HepG2 (cell line): ENCODE measurements at regions not wholly inside any gene's neighbourhood (a gene's known extent, or its start where the extent isn't known, plus 50 kb on each side); places are given as distances from the start of the nearest gene placed in this dataset.

Experiments
- FOSL2 ChIP-seq: sonication (generic); formaldehyde crosslinking; IDR thresholded peaks from 2 replicates; pipeline ENCODE4 v1.4.0; 2020; ENCODE audit warnings: missing genetic modification reagents
- HNF4A ChIP-seq: sonication (generic); formaldehyde crosslinking; IDR thresholded peaks from 2 replicates; pipeline ENCODE4 v1.4.0; 2020; ENCODE audit warnings: missing genetic modification reagents
- RXRA ChIP-seq: sonication (generic); formaldehyde crosslinking; IDR thresholded peaks from 2 replicates; pipeline ENCODE4 v1.5.1; 2020; ENCODE audit warnings: missing genetic modification reagents
- SRY ChIP-seq: sonication (generic); formaldehyde crosslinking; IDR thresholded peaks from 2 replicates; pipeline ENCODE4 v1.8.0; 2022; ENCODE audit warnings: mild to moderate bottlenecking, missing genetic modification reagents
- ZNF101 ChIP-seq: sonication (generic); formaldehyde crosslinking; IDR thresholded peaks from 2 replicates; pipeline ENCODE4 v1.4.0; 2020; ENCODE audit warnings: mild to moderate bottlenecking, low read depth, missing genetic modification reagents, borderline replicate concordance
- ZNF124 ChIP-seq: sonication (generic); formaldehyde crosslinking; IDR thresholded peaks from 2 replicates; pipeline ENCODE4 v1.4.0; 2020; ENCODE audit warnings: missing genetic modification reagents
- ZNF224 ChIP-seq: sonication (generic); formaldehyde crosslinking; IDR thresholded peaks from 2 replicates; pipeline ENCODE4 v1.5.0; 2020; ENCODE audit warnings: mild to moderate bottlenecking, missing genetic modification reagents
- ZSCAN22 ChIP-seq: sonication (generic); formaldehyde crosslinking; IDR thresholded peaks from 2 replicates; pipeline ENCODE4 v1.4.0; 2020; ENCODE audit warnings: mild to moderate bottlenecking, missing genetic modification reagents
- TF ChIP-seq, protein P1 (sequence below): sonication (generic); formaldehyde crosslinking; IDR thresholded peaks from 2 replicates; pipeline ENCODE4 v1.5.0; 2020; ENCODE audit warnings: mild to moderate bottlenecking, missing genetic modification reagents, borderline replicate concordance
- TF ChIP-seq, protein P2 (sequence below): sonication (generic); formaldehyde crosslinking; IDR thresholded peaks from 2 replicates; pipeline ENCODE4 v1.4.0; 2020; ENCODE audit warnings: missing genetic modification reagents
- TF ChIP-seq, protein P3 (sequence below): sonication (generic); IDR thresholded peaks from 2 replicates; pipeline ENCODE4 v1.6.1; 2016; ENCODE audit warnings: low read depth, borderline replicate concordance

DNA sequence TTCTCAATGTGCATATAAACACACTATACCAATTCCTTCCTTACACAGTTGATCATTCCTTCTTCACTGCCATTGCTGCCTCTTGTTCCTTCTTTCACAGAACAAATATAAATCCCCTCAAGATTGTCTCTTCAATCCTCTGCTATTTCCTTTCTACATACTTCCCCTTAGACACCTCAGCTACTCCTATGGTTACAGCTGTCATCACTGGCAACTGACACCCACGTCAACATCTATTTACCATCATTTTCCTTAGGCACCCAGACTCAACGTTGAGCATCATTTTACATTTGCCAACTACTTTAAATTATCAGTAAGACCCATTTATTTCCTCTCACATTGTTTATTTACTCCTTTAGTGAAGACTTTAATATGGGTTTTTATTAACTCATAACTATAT is 488.8 kb upstream of the FSHR start (continued):
- TF ChIP-seq, protein P1, sequence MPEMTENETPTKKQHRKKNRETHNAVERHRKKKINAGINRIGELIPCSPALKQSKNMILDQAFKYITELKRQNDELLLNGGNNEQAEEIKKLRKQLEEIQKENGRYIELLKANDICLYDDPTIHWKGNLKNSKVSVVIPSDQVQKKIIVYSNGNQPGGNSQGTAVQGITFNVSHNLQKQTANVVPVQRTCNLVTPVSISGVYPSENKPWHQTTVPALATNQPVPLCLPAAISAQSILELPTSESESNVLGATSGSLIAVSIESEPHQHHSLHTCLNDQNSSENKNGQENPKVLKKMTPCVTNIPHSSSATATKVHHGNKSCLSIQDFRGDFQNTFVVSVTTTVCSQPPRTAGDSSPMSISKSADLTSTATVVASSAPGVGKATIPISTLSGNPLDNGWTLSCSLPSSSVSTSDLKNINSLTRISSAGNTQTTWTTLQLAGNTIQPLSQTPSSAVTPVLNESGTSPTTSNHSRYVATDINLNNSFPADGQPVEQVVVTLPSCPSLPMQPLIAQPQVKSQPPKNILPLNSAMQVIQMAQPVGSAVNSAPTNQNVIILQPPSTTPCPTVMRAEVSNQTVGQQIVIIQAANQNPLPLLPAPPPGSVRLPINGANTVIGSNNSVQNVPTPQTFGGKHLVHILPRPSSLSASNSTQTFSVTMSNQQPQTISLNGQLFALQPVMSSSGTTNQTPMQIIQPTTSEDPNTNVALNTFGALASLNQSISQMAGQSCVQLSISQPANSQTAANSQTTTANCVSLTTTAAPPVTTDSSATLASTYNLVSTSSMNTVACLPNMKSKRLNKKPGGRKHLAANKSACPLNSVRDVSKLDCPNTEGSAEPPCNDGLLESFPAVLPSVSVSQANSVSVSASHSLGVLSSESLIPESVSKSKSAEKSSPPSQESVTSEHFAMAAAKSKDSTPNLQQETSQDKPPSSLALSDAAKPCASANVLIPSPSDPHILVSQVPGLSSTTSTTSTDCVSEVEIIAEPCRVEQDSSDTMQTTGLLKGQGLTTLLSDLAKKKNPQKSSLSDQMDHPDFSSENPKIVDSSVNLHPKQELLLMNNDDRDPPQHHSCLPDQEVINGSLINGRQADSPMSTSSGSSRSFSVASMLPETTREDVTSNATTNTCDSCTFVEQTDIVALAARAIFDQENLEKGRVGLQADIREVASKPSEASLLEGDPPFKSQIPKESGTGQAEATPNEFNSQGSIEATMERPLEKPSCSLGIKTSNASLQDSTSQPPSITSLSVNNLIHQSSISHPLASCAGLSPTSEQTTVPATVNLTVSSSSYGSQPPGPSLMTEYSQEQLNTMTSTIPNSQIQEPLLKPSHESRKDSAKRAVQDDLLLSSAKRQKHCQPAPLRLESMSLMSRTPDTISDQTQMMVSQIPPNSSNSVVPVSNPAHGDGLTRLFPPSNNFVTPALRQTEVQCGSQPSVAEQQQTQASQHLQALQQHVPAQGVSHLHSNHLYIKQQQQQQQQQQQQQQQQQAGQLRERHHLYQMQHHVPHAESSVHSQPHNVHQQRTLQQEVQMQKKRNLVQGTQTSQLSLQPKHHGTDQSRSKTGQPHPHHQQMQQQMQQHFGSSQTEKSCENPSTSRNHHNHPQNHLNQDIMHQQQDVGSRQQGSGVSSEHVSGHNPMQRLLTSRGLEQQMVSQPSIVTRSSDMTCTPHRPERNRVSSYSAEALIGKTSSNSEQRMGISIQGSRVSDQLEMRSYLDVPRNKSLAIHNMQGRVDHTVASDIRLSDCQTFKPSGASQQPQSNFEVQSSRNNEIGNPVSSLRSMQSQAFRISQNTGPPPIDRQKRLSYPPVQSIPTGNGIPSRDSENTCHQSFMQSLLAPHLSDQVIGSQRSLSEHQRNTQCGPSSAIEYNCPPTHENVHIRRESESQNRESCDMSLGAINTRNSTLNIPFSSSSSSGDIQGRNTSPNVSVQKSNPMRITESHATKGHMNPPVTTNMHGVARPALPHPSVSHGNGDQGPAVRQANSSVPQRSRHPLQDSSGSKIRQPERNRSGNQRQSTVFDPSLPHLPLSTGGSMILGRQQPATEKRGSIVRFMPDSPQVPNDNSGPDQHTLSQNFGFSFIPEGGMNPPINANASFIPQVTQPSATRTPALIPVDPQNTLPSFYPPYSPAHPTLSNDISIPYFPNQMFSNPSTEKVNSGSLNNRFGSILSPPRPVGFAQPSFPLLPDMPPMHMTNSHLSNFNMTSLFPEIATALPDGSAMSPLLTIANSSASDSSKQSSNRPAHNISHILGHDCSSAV (CRISPR knock-in tag): no peak
- TF ChIP-seq, protein P2, sequence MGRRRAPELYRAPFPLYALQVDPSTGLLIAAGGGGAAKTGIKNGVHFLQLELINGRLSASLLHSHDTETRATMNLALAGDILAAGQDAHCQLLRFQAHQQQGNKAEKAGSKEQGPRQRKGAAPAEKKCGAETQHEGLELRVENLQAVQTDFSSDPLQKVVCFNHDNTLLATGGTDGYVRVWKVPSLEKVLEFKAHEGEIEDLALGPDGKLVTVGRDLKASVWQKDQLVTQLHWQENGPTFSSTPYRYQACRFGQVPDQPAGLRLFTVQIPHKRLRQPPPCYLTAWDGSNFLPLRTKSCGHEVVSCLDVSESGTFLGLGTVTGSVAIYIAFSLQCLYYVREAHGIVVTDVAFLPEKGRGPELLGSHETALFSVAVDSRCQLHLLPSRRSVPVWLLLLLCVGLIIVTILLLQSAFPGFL (CRISPR knock-in tag): no peak
- TF ChIP-seq, protein P3, sequence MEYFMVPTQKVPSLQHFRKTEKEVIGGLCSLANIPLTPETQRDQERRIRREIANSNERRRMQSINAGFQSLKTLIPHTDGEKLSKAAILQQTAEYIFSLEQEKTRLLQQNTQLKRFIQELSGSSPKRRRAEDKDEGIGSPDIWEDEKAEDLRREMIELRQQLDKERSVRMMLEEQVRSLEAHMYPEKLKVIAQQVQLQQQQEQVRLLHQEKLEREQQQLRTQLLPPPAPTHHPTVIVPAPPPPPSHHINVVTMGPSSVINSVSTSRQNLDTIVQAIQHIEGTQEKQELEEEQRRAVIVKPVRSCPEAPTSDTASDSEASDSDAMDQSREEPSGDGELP: no peak
- TF ChIP-seq FOSL2 (CRISPR knock-in tag): no peak
- TF ChIP-seq ZNF124 (CRISPR knock-in tag): no peak
- TF ChIP-seq RXRA: no peak
- no peak for TF ChIP-seq HNF4A (CRISPR knock-in tag)
- TF ChIP-seq SRY (CRISPR knock-in tag): no peak
- TF ChIP-seq ZSCAN22 (CRISPR knock-in tag): no peak
- TF ChIP-seq ZNF101 (CRISPR knock-in tag): no peak
- TF ChIP-seq ZNF224: no peak
